BE2C (cell line): ENCODE measurements at regions not wholly inside any gene's neighbourhood (a gene's known extent, or its start where the extent isn't known, plus 50 kb on each side); places are given as distances from the start of the nearest gene placed in this dataset.

Experiments used
- DNase-seq: peaks from one replicate; pipeline ENCODE4 v3.0.0-alpha.2; 2020
- H3K27me3 ChIP-seq: fragments of 250-450 bp; sonication (Bioruptor Pico); 2 replicates; pipeline ENCODE4 v1.5.1; 2020; ENCODE audit warnings: mild to moderate bottlenecking
- H3K36me3 ChIP-seq: fragments of 250-450 bp; sonication (Bioruptor Pico); 2 replicates; pipeline ENCODE4 v1.5.1; 2020; ENCODE audit warnings: mild to moderate bottlenecking
- H3K4me1 ChIP-seq: fragments of 250-450 bp; sonication (Bioruptor Pico); 2 replicates; pipeline ENCODE4 v1.5.1; 2020
- H3K4me3 ChIP-seq: 2 replicates; pipeline ENCODE4 v1.5.1; 2011; ENCODE audit warnings: low read depth, low read length
- H3K9me3 ChIP-seq: fragments of 250-450 bp; sonication (Bioruptor Pico); 2 replicates; pipeline ENCODE4 v1.5.1; 2020
- TF ChIP-seq, protein P1 (sequence below): IDR thresholded peaks from 2 replicates; pipeline ENCODE4 v1.5.1; 2012; ENCODE audit warnings: mild to moderate bottlenecking, low read depth, low read length

GRCh38 chr6:158920311-158920905 is 79.6 kb downstream of the RSPH3 start:
- H3K9me3 ChIP-seq = no peaks in the 10 kb centered on the region
- H3K4me1 ChIP-seq = peaks cover 2% of the 10 kb centered on the region; the same call in 1 of the 2 replicates
- H3K36me3 ChIP-seq = no peaks in the 10 kb centered on the region
- no peaks in the 10 kb centered on the region for H3K27me3 ChIP-seq
- DNase-seq = no peak
- H3K4me3 ChIP-seq = no peak overlapping the region
- TF ChIP-seq, protein P1, sequence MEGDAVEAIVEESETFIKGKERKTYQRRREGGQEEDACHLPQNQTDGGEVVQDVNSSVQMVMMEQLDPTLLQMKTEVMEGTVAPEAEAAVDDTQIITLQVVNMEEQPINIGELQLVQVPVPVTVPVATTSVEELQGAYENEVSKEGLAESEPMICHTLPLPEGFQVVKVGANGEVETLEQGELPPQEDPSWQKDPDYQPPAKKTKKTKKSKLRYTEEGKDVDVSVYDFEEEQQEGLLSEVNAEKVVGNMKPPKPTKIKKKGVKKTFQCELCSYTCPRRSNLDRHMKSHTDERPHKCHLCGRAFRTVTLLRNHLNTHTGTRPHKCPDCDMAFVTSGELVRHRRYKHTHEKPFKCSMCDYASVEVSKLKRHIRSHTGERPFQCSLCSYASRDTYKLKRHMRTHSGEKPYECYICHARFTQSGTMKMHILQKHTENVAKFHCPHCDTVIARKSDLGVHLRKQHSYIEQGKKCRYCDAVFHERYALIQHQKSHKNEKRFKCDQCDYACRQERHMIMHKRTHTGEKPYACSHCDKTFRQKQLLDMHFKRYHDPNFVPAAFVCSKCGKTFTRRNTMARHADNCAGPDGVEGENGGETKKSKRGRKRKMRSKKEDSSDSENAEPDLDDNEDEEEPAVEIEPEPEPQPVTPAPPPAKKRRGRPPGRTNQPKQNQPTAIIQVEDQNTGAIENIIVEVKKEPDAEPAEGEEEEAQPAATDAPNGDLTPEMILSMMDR = no peak

- peaks cover 2% of the 10 kb centered on the region; the same call in 1 of the 2 replicates for H3K4me1 ChIP-seq
- no peaks in the 10 kb centered on the region for H3K36me3 ChIP-seq
- no peaks in the 10 kb centered on the region for H3K27me3 ChIP-seq
- TF ChIP-seq, protein P1 = no peak
- H3K4me3 ChIP-seq = no peak overlapping the region
- no peaks in the 10 kb centered on the region for H3K9me3 ChIP-seq
- no peak for DNase-seq
Observed at GRCh38 chr6:158919865-158920264, 80.1 kb downstream of the RSPH3 start.

DNA sequence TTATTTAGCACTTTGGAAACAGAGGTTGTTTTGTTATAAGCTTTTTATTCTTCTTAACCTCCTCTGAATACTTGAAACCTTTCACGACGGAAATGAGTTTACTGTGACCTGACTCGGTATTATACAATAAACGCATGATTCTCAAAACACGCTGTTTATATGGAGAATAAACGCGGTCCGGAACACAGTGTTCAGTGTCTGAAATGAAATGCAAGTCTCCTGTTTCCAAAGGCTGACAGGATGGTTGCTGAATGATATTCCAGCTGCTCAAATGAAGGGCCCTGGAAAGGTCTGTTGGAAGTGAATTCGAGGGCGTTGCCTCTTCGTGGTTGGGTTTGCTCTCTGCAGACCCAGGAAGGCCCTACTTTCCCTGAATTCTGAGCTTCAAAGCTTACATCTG is 83.4 kb downstream of the RSPH3 start:
- no peak for DNase-seq
- Histone ChIP-seq H3K36me3 (no peaks in the 10 kb centered on the region), H3K4me3 (no peak overlapping the region), H3K9me3 (no peaks in the 10 kb centered on the region), H3K4me1 (no peaks in the 10 kb centered on the region), H3K27me3 (no peaks in the 10 kb centered on the region)
- TF ChIP-seq, protein P1 = no peak

GRCh38 chr6:158914923-158915322 is 85.1 kb downstream of the RSPH3 start:
- Histone ChIP-seq H3K27me3 (no peaks in the 10 kb centered on the region), H3K9me3 (no peaks in the 10 kb centered on the region), H3K4me1 (no peaks in the 10 kb centered on the region), H3K4me3 (no peak overlapping the region), H3K36me3 (no peaks in the 10 kb centered on the region)
- no peak for DNase-seq
- TF ChIP-seq, protein P1 = no peak

DNA sequence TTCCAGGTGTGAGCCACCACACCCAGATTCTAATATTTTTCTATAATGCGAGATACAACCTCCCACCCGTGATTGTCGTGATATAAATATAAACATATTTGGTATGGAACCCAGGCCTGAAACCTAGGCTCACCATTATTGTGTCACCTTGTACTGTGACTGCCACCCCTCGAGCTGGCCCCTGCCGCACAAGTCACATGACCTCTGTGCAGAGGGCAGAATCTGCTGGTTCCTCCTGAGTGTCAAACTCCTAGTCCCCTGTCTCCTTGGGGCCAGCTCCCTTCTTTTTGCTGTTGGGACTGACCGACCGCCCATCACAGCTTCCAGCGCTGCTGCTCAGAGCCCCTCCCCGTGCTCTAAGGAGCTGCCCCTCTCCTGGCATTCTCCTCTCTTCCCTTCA is 86.4 kb downstream of the RSPH3 start:
- no peaks in the 10 kb centered on the region for H3K36me3 ChIP-seq
- no peak overlapping the region for H3K4me3 ChIP-seq
- no peak for DNase-seq
- TF ChIP-seq, protein P1 = no peak
- no peaks in the 10 kb centered on the region for H3K9me3 ChIP-seq
- no peaks in the 10 kb centered on the region for H3K4me1 ChIP-seq
- H3K27me3 ChIP-seq = no peaks in the 10 kb centered on the region

DNA sequence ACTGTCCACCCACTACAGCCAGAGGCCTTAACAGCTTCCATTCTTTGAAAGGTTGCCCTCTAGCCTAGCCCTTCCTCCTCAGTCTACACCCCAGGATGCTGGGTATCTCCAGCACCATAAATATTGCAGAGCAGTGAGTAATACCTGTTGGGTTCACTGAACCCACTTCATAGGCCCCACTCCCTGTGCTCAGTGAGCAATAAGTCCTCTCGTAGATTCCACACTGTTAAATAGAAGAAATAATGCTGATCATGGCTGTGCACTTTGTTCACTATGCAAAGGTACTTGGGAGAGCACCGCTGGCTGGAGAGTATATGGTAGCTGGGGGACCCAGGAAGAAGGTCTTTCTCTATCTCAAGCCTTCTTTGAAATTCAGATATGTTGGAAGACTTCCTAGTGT is 87.3 kb downstream of the RSPH3 start:
- no peak overlapping the region for H3K4me3 ChIP-seq
- no peaks in the 10 kb centered on the region for H3K9me3 ChIP-seq
- H3K4me1 ChIP-seq = no peaks in the 10 kb centered on the region
- DNase-seq = no peak
- no peaks in the 10 kb centered on the region for H3K36me3 ChIP-seq
- H3K27me3 ChIP-seq = no peaks in the 10 kb centered on the region
- TF ChIP-seq, protein P1 = no peak
